H1 (cell line): ENCODE measurements at regions not wholly inside any gene's neighbourhood (a gene's known extent, or its start where the extent isn't known, plus 50 kb on each side); places are given as distances from the start of the nearest gene placed in this dataset.

Experiments
- CREB1 ChIP-seq: IDR thresholded peaks from 2 replicates; pipeline ENCODE4 v1.6.1; 2012; ENCODE audit warnings: inconsistent platforms
- GTF2F1 ChIP-seq: IDR thresholded peaks from 2 replicates; pipeline ENCODE4 v1.6.1; 2012; ENCODE audit warnings: low read depth, low read length, improper control_type of control experiment, borderline replicate concordance
- KDM4A ChIP-seq: IDR thresholded peaks from one replicate; pipeline ENCODE4 v1.7.1; 2012; ENCODE audit warnings: low read depth, mild to moderate bottlenecking, moderate library complexity, low read length, inconsistent platforms; ENCODE audit not compliant: severe bottlenecking
- NRF1 ChIP-seq: IDR thresholded peaks from 2 replicates; pipeline ENCODE4 v1.6.1; 2011; ENCODE audit warnings: mild to moderate bottlenecking, low read depth, low read length, improper control_type of control experiment
- POLR2AphosphoS5 ChIP-seq: IDR thresholded peaks from 2 replicates; pipeline ENCODE4 v1.6.1; 2011; ENCODE audit warnings: low read depth, low read length
- TAF7 ChIP-seq: optimal IDR thresholded peaks from 2 replicates; pipeline ENCODE3; 2011; ENCODE audit warnings: low read depth, mild to moderate bottlenecking, inconsistent platforms, low read length, moderate library complexity, borderline replicate concordance
- TCF12 ChIP-seq: IDR thresholded peaks from 2 replicates; pipeline ENCODE4 v1.6.1; 2011; ENCODE audit warnings: low read depth, mild to moderate bottlenecking, low read length
- TF ChIP-seq, protein P1 (sequence below), 3 experiments: IDR thresholded peaks; 1 replicate in 2 of 3; 2 replicates in 1 of 3; pipeline versions ENCODE4 v1.5.1 to v1.6.1; 2011; ENCODE audit warnings: low read length in 3 of 3, mild to moderate bottlenecking in 3 of 3, inconsistent platforms in 2 of 3, low read depth in 1 of 3, moderate library complexity in 1 of 3; ENCODE audit not compliant: insufficient read depth in 1 of 3; ENCODE audit errors: control extremely low read depth in 1 of 3

DNA sequence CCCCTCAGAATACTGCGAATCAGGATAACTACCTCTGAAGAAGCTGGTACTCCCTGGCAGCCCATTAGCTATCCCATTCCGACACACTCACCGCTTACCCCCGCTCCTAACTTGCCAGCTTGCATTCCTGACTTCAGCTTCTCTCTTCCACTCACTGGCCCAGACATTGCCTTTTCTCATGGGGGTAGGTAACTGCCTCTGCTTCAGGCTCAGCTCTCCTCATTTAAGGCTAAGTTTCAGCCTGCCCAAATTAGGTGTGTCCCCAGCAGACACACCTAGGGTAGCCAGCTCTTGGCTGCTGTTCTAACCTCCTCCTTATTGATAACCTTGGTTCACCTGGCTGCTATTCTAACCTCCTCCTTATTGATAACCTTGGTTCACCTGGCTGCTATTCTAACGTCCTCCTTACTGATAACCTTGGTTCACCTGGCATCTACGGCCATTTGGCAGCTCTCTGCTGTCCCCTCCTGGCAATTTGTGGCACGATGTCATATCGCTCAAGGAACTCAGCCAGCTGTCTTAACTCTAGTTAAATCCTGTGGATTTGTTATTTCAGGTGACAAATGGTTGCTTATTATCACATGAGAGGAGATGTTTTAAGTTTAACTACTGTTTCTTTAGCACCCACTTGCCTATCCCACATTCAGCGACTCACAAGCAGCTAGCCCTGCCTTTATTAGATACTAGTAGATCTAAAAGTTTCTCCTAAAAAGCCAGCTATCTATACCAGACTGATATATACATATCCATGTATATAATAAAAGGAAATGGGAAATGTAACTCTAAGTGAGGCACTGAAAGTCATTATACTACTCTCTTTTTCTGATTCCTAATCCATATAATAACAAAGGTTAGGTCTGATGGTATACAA, 106.5 kb upstream of the ACP3 start (continued):
- peak; percentile 60; the same call in 1 of the 2 replicates for TF ChIP-seq POLR2AphosphoS5
- TF ChIP-seq, protein P1, sequence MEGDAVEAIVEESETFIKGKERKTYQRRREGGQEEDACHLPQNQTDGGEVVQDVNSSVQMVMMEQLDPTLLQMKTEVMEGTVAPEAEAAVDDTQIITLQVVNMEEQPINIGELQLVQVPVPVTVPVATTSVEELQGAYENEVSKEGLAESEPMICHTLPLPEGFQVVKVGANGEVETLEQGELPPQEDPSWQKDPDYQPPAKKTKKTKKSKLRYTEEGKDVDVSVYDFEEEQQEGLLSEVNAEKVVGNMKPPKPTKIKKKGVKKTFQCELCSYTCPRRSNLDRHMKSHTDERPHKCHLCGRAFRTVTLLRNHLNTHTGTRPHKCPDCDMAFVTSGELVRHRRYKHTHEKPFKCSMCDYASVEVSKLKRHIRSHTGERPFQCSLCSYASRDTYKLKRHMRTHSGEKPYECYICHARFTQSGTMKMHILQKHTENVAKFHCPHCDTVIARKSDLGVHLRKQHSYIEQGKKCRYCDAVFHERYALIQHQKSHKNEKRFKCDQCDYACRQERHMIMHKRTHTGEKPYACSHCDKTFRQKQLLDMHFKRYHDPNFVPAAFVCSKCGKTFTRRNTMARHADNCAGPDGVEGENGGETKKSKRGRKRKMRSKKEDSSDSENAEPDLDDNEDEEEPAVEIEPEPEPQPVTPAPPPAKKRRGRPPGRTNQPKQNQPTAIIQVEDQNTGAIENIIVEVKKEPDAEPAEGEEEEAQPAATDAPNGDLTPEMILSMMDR (IDR thresholded peaks at IDR 0.05; ENCODE audit: control extremely low read depth in 1 of 3, insufficient read depth in 1 of 3, low read depth in 1 of 3, low read length in 3 of 3), result peak; percentile 88 to 93 (median 90)
- peak; percentile 88 for TF ChIP-seq TCF12
- no peak for TF ChIP-seq KDM4A
- no peak for TF ChIP-seq TAF7
- TF ChIP-seq GTF2F1, result no peak
- TF ChIP-seq NRF1, result no peak
- TF ChIP-seq CREB1, result 0 out of 2 replicates have a peak, but pooled peaks have one; percentile 18
